Retinal pigment epithelial cell (primary cell): ENCODE measurements at regions not wholly inside any gene's neighbourhood (a gene's known extent, or its start where the extent isn't known, plus 50 kb on each side); places are given as distances from the start of the nearest gene placed in this dataset.

Source experiments
- DNase-seq: peaks from one replicate; pipeline ENCODE4 v3.0.0-alpha.2; 2010; ENCODE audit warnings: low read depth
- H3K4me3 ChIP-seq: 2 replicates; pipeline ENCODE4 v1.5.1; 2011; ENCODE audit warnings: mild to moderate bottlenecking, low read length, control low read depth, moderate library complexity
- CTCF ChIP-seq: conservative IDR thresholded peaks from 2 replicates; pipeline ENCODE4 v1.5.1; 2011; ENCODE audit warnings: low read depth, low read length, control low read depth, inconsistent platforms

DNA sequence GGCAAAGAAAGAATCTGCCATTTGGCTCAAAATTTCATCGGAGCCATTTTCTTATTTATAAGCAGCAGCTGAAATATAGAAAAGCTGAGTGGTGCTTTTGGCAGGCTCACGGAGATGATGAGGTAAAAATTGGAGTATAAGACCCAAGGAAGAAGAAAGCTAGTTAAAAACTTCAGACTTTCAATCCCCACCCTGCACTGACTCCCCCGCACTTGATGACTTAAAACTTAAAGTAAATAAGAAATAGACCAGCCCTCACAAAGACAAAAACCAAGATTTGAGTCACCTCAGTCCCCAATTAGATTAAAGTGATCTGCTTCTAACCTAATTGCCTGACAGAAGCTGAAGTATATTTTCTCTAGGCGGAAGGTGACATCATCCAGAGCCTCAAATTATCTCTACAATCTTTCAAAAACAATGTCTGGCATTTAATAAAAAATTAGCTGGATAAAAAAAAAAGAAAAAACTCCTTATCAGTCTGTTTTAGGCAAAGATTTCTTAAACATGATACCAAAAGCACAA, 124.0 kb upstream of the PJA2 start:
- DNase-seq = no peak
- H3K4me3 ChIP-seq = no peak overlapping the region

GRCh38 chr5:109532773-109533364, 123.1 kb upstream of the PJA2 start:
- TF ChIP-seq CTCF = no peak
- H3K4me3 ChIP-seq = no peak overlapping the region
- no peak for DNase-seq

More for the DNA sequence above, 124.0 kb upstream of the PJA2 start:
- TF ChIP-seq CTCF = no peak

DNA sequence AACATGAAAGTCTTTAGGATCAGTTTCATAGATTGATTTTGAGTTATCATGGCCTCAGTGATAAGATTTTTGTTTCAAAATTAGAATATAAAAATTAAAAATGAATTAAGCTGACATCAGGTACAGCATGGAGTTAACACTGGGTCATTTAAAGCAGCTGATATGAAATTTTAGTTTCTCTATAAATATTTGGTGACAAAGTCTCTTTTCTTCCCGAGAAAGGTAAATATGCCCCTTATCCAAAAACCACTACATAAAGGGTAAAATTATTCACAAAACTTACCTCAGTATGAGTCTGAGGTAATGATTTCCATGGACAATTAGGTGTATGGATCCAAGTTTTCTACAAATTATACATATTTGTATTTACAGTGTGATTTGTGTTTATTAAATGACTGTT, 121.5 kb upstream of the PJA2 start:
- no peak for TF ChIP-seq CTCF
- no peak overlapping the region for H3K4me3 ChIP-seq
- no peak for DNase-seq

DNA sequence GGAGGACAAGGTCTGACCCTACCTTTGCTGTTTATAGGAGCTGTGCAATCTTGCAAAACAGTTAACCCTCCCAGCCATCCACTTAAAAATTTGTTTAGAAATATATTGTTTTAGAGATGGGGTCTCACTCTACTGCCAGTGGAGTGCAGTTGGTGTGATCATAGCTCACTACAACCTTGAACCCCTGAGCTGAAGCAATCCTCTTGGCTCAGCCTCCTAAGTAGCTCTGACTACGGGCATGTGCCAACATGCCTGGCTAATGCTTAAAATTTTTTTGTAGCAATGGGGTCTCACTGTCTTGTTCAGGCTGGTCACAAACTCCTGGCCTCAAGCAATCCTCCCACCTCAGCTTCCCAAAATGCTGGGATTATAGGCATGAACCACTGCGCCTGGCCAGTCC, 120.2 kb upstream of the PJA2 start:
- DNase-seq = no peak
- no peak for TF ChIP-seq CTCF
- H3K4me3 ChIP-seq = no peak overlapping the region

- no peak for TF ChIP-seq CTCF
- H3K4me3 ChIP-seq = no peak overlapping the region
- DNase-seq = no peak
Observed at GRCh38 chr5:109529520-109529919, 119.7 kb upstream of the PJA2 start.

DNA sequence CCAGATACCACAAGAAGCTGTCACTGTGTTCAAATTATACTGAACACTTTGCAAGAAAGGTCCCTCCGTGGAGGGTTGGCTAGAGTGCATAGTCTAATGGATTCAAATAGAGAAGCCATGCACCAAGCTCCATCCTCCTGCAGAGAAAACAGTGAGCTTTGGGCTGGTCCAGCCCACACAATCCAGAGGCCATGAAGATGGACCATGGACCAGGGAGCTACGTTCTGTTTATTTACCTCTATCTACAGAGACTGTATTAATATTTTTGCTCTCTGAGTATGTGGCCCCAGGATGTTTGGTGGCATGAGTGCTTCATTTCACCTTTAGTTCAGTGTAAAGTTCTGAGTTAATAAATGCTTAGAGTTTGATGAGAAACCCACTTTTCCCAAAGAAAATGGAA, 114.8 kb upstream of the PJA2 start:
- no peak overlapping the region for H3K4me3 ChIP-seq
- no peak for DNase-seq
- TF ChIP-seq CTCF = no peak

- TF ChIP-seq CTCF = no peak
- no peak overlapping the region for H3K4me3 ChIP-seq
- DNase-seq = no peak
Observed at GRCh38 chr5:109524026-109524425, 114.3 kb upstream of the PJA2 start.
